ENCODE measurements at regions not wholly inside any gene's neighbourhood (a gene's known extent, or its start where the extent isn't known, plus 50 kb on each side); places are given as distances from the start of the nearest gene placed in this dataset.

DNA sequence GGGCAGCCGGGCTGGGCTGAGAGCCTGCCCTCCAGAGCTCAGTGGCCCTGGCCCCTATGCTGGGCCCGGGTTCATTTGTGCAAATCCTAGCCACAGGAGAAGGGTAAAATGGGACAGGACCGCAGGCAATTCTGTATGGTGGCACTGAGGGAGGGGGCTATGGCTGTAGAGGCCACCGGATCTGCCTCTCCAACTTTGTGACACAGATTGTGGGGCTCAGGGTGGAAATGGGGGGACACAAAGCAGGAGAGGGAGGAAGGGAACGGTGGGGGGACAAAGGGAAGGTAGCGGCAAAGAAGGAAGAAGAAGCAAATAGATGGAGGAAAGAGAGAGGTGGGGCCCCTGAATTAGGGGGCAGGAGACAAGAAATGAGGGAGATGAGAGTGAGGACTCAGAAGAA is 201.1 kb downstream of the SMAD2 start:
- no peak overlapping the region for H3K4me3 ChIP-seq (ENCODE audit: low read depth, low read length)
- TF ChIP-seq, protein P1, sequence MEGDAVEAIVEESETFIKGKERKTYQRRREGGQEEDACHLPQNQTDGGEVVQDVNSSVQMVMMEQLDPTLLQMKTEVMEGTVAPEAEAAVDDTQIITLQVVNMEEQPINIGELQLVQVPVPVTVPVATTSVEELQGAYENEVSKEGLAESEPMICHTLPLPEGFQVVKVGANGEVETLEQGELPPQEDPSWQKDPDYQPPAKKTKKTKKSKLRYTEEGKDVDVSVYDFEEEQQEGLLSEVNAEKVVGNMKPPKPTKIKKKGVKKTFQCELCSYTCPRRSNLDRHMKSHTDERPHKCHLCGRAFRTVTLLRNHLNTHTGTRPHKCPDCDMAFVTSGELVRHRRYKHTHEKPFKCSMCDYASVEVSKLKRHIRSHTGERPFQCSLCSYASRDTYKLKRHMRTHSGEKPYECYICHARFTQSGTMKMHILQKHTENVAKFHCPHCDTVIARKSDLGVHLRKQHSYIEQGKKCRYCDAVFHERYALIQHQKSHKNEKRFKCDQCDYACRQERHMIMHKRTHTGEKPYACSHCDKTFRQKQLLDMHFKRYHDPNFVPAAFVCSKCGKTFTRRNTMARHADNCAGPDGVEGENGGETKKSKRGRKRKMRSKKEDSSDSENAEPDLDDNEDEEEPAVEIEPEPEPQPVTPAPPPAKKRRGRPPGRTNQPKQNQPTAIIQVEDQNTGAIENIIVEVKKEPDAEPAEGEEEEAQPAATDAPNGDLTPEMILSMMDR (IDR thresholded peaks at IDR 0.05; ENCODE audit: low read depth, low read length, missing control alignments) = no peak
- DNase-seq (ENCODE audit: low read depth) = no peak
- in situ Hi-C loops (cut with HindIII; ENCODE audit: low sequenced_read_pairs) = no loop called here

DNA sequence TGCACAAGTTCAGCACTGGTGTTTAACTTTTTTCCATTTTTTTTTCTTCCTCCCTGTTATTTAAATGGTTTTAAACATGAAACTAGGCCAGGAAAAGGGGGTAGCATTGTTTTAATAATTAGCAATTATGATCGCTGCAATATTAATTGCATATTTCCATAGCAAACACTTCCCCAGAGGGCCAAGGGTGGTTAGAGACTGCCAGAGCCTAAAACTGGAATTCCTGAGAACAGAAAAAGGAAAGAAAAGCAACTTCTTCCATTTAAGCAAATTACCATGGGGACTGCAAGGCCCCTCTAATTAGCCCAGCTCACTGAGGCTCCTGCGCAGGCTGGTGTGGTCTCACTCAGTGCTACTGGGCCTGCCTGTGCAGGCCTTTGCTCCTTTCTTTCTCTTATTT is 201.5 kb downstream of the SMAD2 start:
- H3K4me3 ChIP-seq (ENCODE audit: low read depth, low read length) = no peak overlapping the region
- in situ Hi-C loops (cut with HindIII; ENCODE audit: low sequenced_read_pairs) = no loop called here
- no peak for DNase-seq (ENCODE audit: low read depth)
- TF ChIP-seq, protein P1 (IDR thresholded peaks at IDR 0.05; ENCODE audit: low read depth, low read length, missing control alignments) = no peak

DNA sequence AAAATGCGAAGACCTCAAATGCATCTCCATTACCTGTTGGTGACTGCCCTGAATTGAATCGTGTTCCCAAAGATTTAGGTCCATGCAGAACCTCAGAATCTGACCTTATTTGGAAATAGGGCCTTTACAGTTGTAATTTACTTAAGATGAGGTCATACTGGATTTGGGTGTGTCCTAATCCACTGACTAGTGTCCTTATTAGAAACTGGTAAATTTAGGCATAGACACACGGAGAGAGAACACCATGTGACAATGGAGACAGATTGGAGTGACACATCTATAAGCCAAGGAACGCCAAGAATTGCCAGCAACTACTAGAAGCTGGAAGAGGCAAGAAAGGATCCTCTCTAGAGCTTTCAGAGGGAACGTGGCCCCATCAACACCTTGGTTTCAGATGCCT is 203.1 kb downstream of the SMAD2 start:
- no peak for DNase-seq (ENCODE audit: low read depth)
- no peak overlapping the region for H3K4me3 ChIP-seq (ENCODE audit: low read depth, low read length)
- in situ Hi-C loops (cut with HindIII; ENCODE audit: low sequenced_read_pairs) = no loop called here
- TF ChIP-seq, protein P1 (IDR thresholded peaks at IDR 0.05; ENCODE audit: low read depth, low read length, missing control alignments) = no peak

DNA sequence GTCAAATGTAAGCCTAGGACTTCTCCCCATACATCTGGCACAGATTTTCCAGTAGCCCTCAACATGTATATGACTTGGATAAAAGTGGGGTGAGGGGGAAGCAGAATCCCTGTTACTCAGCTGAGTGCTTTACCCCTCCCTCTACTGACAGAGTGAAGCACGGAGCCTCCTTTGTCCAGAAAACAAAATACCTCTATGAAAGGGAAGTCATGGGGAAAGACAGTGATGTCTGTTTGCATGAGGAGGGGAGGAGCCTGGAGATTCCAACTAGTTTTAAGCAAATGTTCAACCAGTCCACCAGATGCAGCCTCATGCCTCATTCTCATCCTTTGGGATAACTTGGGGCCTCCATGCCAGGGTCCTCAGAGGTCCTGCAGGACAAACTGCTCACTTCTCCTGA is 203.9 kb downstream of the SMAD2 start:
- H3K4me3 ChIP-seq (ENCODE audit: low read depth, low read length) = no peak overlapping the region
- TF ChIP-seq, protein P1 (IDR thresholded peaks at IDR 0.05; ENCODE audit: low read depth, low read length, missing control alignments) = no peak
- in situ Hi-C loops (cut with HindIII; ENCODE audit: low sequenced_read_pairs) = no loop called here
- no peak for DNase-seq (ENCODE audit: low read depth)

DNA sequence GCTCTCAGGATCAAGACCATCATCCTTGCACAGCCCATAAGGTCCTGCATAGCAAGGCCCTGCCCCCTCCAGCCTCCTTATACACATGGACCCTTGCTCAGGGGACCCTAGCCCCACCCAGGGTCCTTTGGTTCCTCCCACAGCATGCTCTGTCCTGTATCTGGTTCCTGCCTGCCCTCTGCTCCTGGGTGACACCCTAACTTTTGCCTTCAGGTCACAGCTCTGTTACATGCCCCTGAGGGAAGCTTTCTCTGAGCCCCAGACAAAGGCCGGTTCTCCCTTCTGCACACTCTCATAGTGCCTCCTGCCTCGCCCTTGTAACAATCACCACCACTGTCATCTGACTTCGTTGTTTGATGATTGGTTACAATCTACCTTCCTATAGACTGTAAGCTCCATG is 204.8 kb downstream of the SMAD2 start:
- TF ChIP-seq, protein P1 (IDR thresholded peaks at IDR 0.05; ENCODE audit: low read depth, low read length, missing control alignments) = no peak
- DNase-seq (ENCODE audit: low read depth) = no peak
- no peak overlapping the region for H3K4me3 ChIP-seq (ENCODE audit: low read depth, low read length)
- in situ Hi-C loops (cut with HindIII; ENCODE audit: low sequenced_read_pairs) = no loop called here

DNA sequence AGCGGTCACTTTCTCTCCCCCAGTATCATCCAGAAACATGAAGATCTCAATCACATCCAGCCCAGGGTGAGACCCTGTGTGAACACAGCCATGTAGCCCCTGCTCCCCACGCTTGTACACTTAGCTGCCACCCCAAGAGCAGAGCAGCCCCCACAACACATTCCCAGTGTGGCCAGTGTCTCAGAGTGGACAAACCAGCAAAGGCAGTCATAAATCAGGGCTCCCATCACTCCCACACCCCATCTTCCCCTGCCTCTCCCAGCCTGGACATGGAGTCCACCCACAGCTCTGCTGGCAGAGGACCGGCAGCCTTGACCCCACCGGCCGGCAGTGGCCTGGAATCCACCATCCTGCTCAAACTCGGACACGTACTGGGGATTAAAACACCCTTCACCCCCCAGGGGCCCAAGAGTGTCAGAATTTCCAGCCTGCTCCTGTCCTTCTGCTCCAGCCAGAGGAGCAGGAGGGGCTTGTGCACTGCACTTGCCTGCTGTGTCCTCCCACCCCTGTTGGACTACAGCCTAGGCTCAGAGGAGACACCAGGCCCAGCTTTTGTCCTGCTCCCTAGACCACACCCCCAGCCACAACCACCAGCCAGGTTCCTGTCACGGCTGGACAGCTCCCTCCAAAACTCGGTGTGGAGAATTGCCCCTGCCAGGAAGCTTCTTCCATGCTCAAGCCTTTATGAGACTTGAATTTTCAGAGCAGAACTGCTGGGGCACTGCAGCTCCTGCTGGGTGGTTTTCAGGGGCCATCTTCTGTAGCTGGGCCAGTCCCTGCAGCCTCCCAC is 206.1 kb downstream of the SMAD2 start:
- TF ChIP-seq, protein P1 (IDR thresholded peaks at IDR 0.05; ENCODE audit: low read depth, low read length, missing control alignments) = no peak
- in situ Hi-C loops (cut with HindIII; ENCODE audit: low sequenced_read_pairs) = no loop called here
- no peak overlapping the region for H3K4me3 ChIP-seq (ENCODE audit: low read depth, low read length)
- no peak for DNase-seq (ENCODE audit: low read depth)

Measured in astrocyte of the cerebellum (primary cell).